ENCODE measurements at regions not wholly inside any gene's neighbourhood (a gene's known extent, or its start where the extent isn't known, plus 50 kb on each side); places are given as distances from the start of the nearest gene placed in this dataset.
A peak's percentile ranks its signal among the peaks of the same experiment; 100 is the strongest.

GRCh38 chr4:159435561-159436023, 332.7 kb downstream of the RAPGEF2 start:
- no peaks in the 10 kb centered on the region for H3K27me3 ChIP-seq
- no peak overlapping the region for H3K4me3 ChIP-seq
- DNase-seq (no peak), ATAC-seq (ENCODE audit: low FRiP score in 2 of 2) (no peak)
- TF ChIP-seq CTCF (IDR thresholded peaks at IDR 0.05) (no peak), POLR2A (IDR thresholded peaks at IDR 0.05) (no peak), EP300 (IDR thresholded peaks at IDR 0.05) (no peak), POLR2AphosphoS5 (IDR thresholded peaks at IDR 0.05) (no peak)
- WGBS, 2 donors, result 59% methylated on average over 3 of the region's 3 CpGs
- H3K36me3 ChIP-seq, result no peaks in the 10 kb centered on the region
- H3K4me1 ChIP-seq, result no peaks in the 10 kb centered on the region
- H3K9me3 ChIP-seq, result no peaks in the 10 kb centered on the region
- H3K27ac ChIP-seq, result no peak overlapping the region

DNA sequence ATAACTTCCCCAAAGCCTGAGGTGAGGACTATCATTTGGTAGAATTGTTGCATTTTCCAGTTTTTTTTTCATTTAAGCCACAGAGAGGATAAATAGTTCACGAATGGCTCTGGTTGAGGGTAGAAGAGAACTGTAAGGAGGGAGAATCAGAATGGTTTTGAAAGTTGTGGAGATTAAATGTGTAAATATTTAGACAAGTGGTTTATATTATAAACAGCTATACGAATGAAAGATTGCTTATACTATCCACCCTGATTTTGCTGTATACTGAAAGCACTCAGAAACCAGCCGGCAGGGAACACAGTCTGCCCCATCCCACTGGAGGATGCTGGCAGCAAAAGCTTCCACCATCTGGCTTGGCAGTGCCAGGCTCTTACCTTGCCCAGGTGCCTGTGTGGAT, 341.1 kb downstream of the RAPGEF2 start:
- 58 to 66% methylated on average over 3 of the region's 3 CpGs for WGBS, 2 donors
- ATAC-seq (ENCODE audit: low FRiP score in 2 of 2), result no peak
- no peak overlapping the region for H3K27ac ChIP-seq

DNA sequence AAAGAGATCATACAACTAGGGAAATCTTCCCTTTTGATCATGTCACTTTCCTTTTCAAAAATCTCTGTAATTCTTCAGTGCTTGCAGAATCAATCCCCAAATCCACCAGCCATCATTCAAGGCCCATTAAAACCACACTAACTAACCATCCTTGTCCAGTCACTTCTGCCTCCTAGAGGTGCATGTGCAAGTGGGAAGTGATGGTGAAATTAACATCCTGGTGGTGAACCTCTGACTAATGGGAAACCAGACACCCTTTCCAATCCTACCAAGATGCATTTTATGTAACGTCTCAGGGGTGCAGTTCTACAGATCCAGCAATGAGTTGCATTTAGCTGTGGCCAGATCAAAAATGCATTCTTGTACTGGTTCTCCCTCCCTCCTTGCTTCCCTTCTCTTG, 341.8 kb downstream of the RAPGEF2 start:
- H3K9me3 ChIP-seq, result no peaks in the 10 kb centered on the region
- no peaks in the 10 kb centered on the region for H3K4me1 ChIP-seq
- no peaks in the 10 kb centered on the region for H3K27me3 ChIP-seq
- H3K27ac ChIP-seq, result no peak overlapping the region
- 57 to 63% methylated on average over 1 of the region's 1 CpG for WGBS, 2 donors
- DNase-seq, result no peak
- no peak for ATAC-seq (ENCODE audit: low FRiP score in 2 of 2)
- H3K36me3 ChIP-seq, result no peaks in the 10 kb centered on the region
- H3K4me3 ChIP-seq, result no peak overlapping the region
- TF ChIP-seq EP300 (IDR thresholded peaks at IDR 0.05), result no peak
- no peak for TF ChIP-seq POLR2A (IDR thresholded peaks at IDR 0.05)
- no peak for TF ChIP-seq POLR2AphosphoS5 (IDR thresholded peaks at IDR 0.05)
- TF ChIP-seq CTCF (IDR thresholded peaks at IDR 0.05), result no peak

More for the DNA sequence above, 341.1 kb downstream of the RAPGEF2 start:
- Histone ChIP-seq H3K9me3 (no peaks in the 10 kb centered on the region), H3K4me3 (no peak overlapping the region), H3K4me1 (no peaks in the 10 kb centered on the region), H3K36me3 (no peaks in the 10 kb centered on the region), H3K27me3 (no peaks in the 10 kb centered on the region)
- DNase-seq, result no peak
- TF ChIP-seq POLR2AphosphoS5 (IDR thresholded peaks at IDR 0.05) (no peak), POLR2A (IDR thresholded peaks at IDR 0.05) (no peak), CTCF (IDR thresholded peaks at IDR 0.05) (no peak), EP300 (IDR thresholded peaks at IDR 0.05) (no peak)

DNA sequence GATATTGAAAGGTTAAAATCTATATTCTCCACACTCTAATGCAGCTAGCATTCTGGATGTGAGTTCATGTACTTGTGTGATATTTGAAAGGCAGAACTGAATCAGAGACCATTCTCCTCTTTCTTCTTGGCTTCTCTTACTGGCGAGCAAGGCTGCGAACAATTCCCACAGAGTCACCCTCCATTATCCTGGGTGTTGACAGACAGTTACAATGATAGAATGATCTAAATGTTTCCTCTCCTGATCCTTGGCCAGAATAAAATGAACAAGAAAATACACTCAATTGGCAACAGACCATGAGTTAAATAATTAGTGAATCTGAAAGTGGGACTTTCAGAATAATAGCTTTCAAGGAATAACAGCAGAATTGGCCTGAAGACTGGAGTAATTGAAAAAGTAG, 342.8 kb downstream of the RAPGEF2 start:
- H3K36me3 ChIP-seq, result no peaks in the 10 kb centered on the region
- no peak for DNase-seq
- 70 to 80% methylated on average over 2 of the region's 2 CpGs for WGBS, 2 donors
- no peak overlapping the region for H3K27ac ChIP-seq
- no peak overlapping the region for H3K4me3 ChIP-seq
- H3K4me1 ChIP-seq, result no peaks in the 10 kb centered on the region
- H3K27me3 ChIP-seq, result no peaks in the 10 kb centered on the region
- H3K9me3 ChIP-seq, result no peaks in the 10 kb centered on the region
- ATAC-seq (ENCODE audit: low FRiP score in 2 of 2), result no peak
- TF ChIP-seq EP300 (IDR thresholded peaks at IDR 0.05) (no peak), POLR2AphosphoS5 (IDR thresholded peaks at IDR 0.05) (no peak), CTCF (IDR thresholded peaks at IDR 0.05) (no peak), POLR2A (IDR thresholded peaks at IDR 0.05) (no peak)

GRCh38 chr4:159446266-159446976, 343.5 kb downstream of the RAPGEF2 start:
- Histone ChIP-seq H3K9me3 (no peaks in the 10 kb centered on the region), H3K36me3 (no peaks in the 10 kb centered on the region), H3K27ac (no peak overlapping the region), H3K27me3 (no peaks in the 10 kb centered on the region), H3K4me1 (no peaks in the 10 kb centered on the region), H3K4me3 (no peak overlapping the region)
- ATAC-seq (ENCODE audit: low FRiP score in 2 of 2) (peak; percentile 92 to 95), DNase-seq (peak in 1 of 2 donors; percentile 22)
- 53 to 54% methylated on average over 6 of the region's 6 CpGs for WGBS, 2 donors
- TF ChIP-seq CTCF (IDR thresholded peaks at IDR 0.05) (peak; percentile 66 to 84 (median 76)), POLR2AphosphoS5 (IDR thresholded peaks at IDR 0.05) (no peak)

Measured in upper lobe of left lung (tissue), 6 donors.